ENCODE measurements at regions not wholly inside any gene's neighbourhood (a gene's known extent, or its start where the extent isn't known, plus 50 kb on each side); places are given as distances from the start of the nearest gene placed in this dataset.
"Not testable (repeated sequence)": the region's sequence is repeated elsewhere in the genome, so short reads cannot be mapped to it uniquely, and the experiment has no call there.

DNA sequence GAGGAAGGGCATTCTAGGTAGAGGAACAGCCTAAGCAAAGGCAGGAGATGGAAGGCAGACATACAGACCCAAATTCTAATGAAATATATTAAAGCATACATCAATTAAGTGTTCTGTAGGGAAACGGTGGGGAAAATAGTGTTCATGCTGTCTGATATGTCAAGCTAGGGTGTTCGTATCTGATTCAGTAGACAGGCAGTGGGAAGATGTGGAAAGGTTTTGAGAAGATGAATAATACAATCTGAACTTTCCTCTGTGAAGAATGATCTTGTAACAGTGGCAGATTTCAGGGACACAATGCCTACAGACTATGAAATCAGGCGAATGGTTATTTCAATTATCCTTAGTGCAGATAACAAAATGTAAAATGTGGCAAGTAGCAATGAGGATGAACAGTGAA, 594.2 kb downstream of the KCTD12 start:
- H3K27me3 ChIP-seq: no peaks in the 10 kb centered on the region

DNA sequence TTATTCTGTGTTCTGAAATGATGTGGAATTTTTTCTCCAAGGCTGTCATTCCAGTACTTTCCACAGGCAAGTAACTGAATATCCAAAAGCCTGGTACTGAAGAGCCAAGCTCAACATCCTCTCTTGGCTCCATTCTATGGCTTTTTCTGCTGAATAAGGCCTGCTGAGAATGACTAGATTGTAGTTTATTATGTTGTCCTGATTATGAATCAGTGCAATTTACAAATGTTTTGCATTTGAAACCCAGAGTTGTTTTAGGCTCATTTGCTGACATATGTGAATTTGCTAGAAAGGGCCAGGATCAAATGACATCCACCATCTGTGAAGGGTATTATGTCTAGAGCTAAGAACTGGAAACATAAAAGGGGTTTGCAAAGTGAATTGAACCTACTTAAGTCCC, 596.6 kb downstream of the KCTD12 start:
- DNase-seq: no peak
- H3K4me1 ChIP-seq: no peaks in the 10 kb centered on the region
- H3K27ac ChIP-seq: no peak overlapping the region
- H3K27me3 ChIP-seq: no peaks in the 10 kb centered on the region
- intact Hi-C loops (cut with DNase I): no loop called here
- no peaks in the 10 kb centered on the region for H3K36me3 ChIP-seq
- no peak for ATAC-seq
- no peak overlapping the region for H3K4me3 ChIP-seq
- no peaks in the 10 kb centered on the region for H3K9me3 ChIP-seq
- TF ChIP-seq, protein P1, sequence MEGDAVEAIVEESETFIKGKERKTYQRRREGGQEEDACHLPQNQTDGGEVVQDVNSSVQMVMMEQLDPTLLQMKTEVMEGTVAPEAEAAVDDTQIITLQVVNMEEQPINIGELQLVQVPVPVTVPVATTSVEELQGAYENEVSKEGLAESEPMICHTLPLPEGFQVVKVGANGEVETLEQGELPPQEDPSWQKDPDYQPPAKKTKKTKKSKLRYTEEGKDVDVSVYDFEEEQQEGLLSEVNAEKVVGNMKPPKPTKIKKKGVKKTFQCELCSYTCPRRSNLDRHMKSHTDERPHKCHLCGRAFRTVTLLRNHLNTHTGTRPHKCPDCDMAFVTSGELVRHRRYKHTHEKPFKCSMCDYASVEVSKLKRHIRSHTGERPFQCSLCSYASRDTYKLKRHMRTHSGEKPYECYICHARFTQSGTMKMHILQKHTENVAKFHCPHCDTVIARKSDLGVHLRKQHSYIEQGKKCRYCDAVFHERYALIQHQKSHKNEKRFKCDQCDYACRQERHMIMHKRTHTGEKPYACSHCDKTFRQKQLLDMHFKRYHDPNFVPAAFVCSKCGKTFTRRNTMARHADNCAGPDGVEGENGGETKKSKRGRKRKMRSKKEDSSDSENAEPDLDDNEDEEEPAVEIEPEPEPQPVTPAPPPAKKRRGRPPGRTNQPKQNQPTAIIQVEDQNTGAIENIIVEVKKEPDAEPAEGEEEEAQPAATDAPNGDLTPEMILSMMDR (IDR thresholded peaks at IDR 0.05): no peak

More for the DNA sequence above, 594.2 kb downstream of the KCTD12 start:
- TF ChIP-seq, protein P1 (IDR thresholded peaks at IDR 0.05): no peak
- DNase-seq (no peak), ATAC-seq (no peak)
- Histone ChIP-seq H3K27ac (no peak overlapping the region), H3K9me3 (no peaks in the 10 kb centered on the region), H3K4me3 (no peak overlapping the region), H3K4me1 (no peaks in the 10 kb centered on the region), H3K36me3 (no peaks in the 10 kb centered on the region)
- intact Hi-C loops (cut with DNase I): no loop called here

DNA sequence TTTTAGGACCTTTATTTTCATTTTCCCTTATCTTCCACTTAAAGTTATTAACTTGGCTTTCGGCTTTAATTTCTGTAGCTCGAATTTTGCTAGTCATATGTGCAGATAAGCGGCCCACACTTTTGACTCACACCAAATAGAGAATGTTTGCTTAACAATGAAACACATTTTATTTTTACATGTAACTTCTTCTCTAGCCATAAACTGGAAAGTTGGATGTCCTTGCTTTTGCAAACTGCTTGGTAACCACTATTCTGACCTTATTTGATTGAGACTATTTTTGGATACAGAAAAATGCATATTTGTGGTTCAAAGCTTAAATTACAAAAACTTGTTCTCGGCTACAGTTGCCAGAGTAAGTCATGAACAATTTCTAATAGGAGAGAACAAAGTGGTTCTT, 600.0 kb downstream of the KCTD12 start:
- intact Hi-C loops (cut with DNase I): no loop called here
- Histone ChIP-seq H3K4me3 (no peak overlapping the region), H3K27ac (peak overlapping the region; percentile 33), H3K27me3 (no peaks in the 10 kb centered on the region), H3K4me1 (no peaks in the 10 kb centered on the region), H3K36me3 (no peaks in the 10 kb centered on the region), H3K9me3 (no peaks in the 10 kb centered on the region)
- ATAC-seq: no peak
- DNase-seq: no peak
- TF ChIP-seq, protein P1 (IDR thresholded peaks at IDR 0.05): no peak

DNA sequence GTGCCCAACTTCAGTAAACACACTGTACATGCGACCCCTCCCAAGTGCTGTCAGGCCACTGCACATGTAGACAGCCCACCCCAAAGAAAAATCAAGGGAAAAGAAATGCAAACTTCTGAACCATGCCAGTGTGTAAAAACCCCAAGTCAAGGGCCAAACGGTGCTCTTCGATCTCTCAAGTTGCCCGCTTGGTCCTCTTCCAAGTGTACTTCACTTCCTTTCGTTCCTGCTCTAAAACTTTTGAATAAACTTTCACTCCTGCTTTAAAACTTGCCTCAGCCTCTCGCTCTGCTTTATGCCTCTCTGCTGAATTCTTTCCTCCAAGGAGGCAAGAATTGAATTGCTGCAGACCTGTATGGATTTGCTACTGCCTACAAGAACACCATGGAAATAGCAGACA, 600.7 kb downstream of the KCTD12 start:
- H3K4me3 ChIP-seq: no peak overlapping the region
- H3K4me1 ChIP-seq: no peaks in the 10 kb centered on the region
- no peak for ATAC-seq
- H3K27ac ChIP-seq: peak overlapping the region; percentile 33
- no peaks in the 10 kb centered on the region for H3K9me3 ChIP-seq
- intact Hi-C loops (cut with DNase I): no loop called here
- H3K36me3 ChIP-seq: no peaks in the 10 kb centered on the region
- H3K27me3 ChIP-seq: no peaks in the 10 kb centered on the region
- TF ChIP-seq, protein P1 (IDR thresholded peaks at IDR 0.05): no peak
- no peak for DNase-seq

DNA sequence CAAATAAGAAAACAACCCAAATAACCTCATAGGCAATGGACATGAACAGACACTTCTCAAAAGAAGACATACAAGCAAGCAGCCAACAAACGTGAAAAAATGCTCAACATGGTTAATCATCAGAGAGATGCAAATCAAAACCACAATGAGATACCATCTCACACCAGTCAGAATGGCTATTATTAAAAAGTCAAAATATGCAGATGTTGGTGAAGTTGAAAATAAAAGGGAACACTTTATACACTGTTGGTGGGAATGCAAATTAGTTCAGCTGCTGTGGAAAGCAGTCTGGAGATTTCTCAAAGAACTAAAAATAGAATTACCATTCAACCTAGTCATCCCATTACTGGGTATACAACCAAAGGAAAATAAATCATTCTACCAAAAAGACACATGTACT, 606.4 kb downstream of the KCTD12 start:
- intact Hi-C loops (cut with DNase I); H3K9me3 ChIP-seq; H3K36me3 ChIP-seq; H3K27me3 ChIP-seq; H3K27ac ChIP-seq; ATAC-seq; DNase-seq; H3K4me1 ChIP-seq; H3K4me3 ChIP-seq: not testable (repeated sequence)

DNA sequence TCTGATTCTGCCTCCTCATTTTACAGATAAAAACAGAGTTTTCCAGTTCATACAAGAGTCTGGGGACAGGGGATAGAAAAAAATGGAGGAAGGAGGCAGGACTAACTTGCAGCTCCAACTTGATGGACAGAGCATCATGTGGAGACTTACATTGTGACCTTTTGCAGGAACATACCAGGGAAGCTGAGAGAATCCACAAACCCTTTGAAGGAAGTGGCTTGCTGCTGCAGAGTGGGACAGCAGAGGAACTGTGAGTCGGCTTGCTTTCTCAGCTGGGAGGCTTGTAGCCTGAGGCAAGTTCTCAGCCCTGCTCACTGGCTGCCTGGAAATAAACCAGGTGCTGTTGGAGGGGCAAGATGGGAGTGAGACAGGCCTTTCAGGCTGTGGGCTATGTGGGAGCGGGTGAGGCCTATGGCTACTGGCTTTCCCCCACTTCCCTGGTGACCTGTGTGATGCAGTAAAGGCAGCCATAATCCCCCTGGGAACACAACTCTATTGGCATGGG, 614.4 kb downstream of the KCTD12 start:
- no peaks in the 10 kb centered on the region for H3K4me1 ChIP-seq
- H3K9me3 ChIP-seq: no peaks in the 10 kb centered on the region
- TF ChIP-seq, protein P1 (IDR thresholded peaks at IDR 0.05): no peak
- ATAC-seq: no peak
- no peaks in the 10 kb centered on the region for H3K27me3 ChIP-seq
- H3K27ac ChIP-seq: no peak overlapping the region
- H3K36me3 ChIP-seq: no peaks in the 10 kb centered on the region
- H3K4me3 ChIP-seq: no peak overlapping the region
- no peak for DNase-seq
- intact Hi-C loops (cut with DNase I): no loop called here

DNA sequence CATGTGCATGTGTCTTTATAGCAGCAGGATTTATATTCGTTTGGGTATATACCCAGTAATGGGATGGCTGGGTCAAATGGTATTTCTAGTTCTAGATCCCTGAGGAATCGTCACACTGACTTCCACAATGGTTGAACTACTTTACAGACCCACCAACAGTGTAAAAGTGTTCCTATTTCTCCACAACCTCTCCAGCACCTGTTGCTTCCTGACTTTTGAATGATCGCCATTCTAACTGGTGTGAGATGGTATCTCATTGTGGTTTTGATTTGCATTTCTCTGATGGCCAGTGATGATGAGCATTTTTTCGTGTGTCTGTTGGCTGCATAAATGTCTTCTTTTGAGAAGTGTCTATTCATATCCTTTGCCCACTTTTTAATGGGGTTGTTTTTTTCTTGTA, 617.9 kb downstream of the KCTD12 start:
- H3K27me3 ChIP-seq; H3K4me3 ChIP-seq; H3K36me3 ChIP-seq; H3K4me1 ChIP-seq; ATAC-seq; intact Hi-C loops (cut with DNase I); H3K9me3 ChIP-seq; DNase-seq; H3K27ac ChIP-seq: not testable (repeated sequence)
